Astrocyte (in vitro differentiated cells and primary cell): ENCODE measurements at regions not wholly inside any gene's neighbourhood (a gene's known extent, or its start where the extent isn't known, plus 50 kb on each side); places are given as distances from the start of the nearest gene placed in this dataset.

Experiments used
- EZH2 ChIP-seq: IDR thresholded peaks from 2 replicates; pipeline ENCODE4 v1.6.1; 2012; ENCODE audit warnings: mild to moderate bottlenecking, low read length, inconsistent platforms; ENCODE audit not compliant: insufficient read depth
- TF ChIP-seq, protein P1 (sequence below): IDR thresholded peaks from 2 replicates; pipeline ENCODE4 v1.5.1; 2011; ENCODE audit warnings: low read depth, mild to moderate bottlenecking, inconsistent platforms, low read length, moderate library complexity; ENCODE audit not compliant: insufficient read depth

DNA sequence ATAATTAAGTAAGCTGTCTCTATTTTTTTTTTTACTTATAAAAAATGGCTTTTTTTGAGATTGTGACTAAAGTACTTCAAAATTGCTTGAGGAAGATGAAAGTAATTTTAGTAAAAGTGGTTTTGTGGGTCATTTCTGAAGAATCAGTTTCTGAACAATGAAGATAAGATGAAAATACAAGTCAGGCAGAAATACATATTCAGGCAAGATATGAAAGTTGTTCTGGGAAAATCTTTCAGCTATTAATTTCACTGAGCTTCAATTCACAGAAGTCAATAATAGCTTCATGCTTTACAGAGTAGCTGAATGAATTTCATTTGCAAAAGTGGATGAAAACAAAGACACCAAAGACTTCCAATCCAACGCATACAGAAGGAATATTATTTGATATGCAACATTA is 305.2 kb upstream of the ARSJ start:
- TF ChIP-seq, protein P1, sequence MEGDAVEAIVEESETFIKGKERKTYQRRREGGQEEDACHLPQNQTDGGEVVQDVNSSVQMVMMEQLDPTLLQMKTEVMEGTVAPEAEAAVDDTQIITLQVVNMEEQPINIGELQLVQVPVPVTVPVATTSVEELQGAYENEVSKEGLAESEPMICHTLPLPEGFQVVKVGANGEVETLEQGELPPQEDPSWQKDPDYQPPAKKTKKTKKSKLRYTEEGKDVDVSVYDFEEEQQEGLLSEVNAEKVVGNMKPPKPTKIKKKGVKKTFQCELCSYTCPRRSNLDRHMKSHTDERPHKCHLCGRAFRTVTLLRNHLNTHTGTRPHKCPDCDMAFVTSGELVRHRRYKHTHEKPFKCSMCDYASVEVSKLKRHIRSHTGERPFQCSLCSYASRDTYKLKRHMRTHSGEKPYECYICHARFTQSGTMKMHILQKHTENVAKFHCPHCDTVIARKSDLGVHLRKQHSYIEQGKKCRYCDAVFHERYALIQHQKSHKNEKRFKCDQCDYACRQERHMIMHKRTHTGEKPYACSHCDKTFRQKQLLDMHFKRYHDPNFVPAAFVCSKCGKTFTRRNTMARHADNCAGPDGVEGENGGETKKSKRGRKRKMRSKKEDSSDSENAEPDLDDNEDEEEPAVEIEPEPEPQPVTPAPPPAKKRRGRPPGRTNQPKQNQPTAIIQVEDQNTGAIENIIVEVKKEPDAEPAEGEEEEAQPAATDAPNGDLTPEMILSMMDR: no peak
- no peak for TF ChIP-seq EZH2
